ENCODE measurements at regions not wholly inside any gene's neighbourhood (a gene's known extent, or its start where the extent isn't known, plus 50 kb on each side); places are given as distances from the start of the nearest gene placed in this dataset.

GRCh38 chr7:130844811-130845580 is 111.0 kb upstream of the KLF14 start:
- DNase-seq (ENCODE audit: low read depth) = peak; percentile 91
- peak overlapping the region; percentile 34 for H3K4me3 ChIP-seq (ENCODE audit: control insufficient read depth, low read depth, low read length)
- no peak for TF ChIP-seq CTCF (conservative IDR thresholded peaks at IDR 0.05; ENCODE audit: control insufficient read depth, insufficient read depth, low read depth, low read length)

- DNase-seq (ENCODE audit: low read depth) = peak; percentile 95
- no peak for TF ChIP-seq CTCF (conservative IDR thresholded peaks at IDR 0.05; ENCODE audit: control insufficient read depth, insufficient read depth, low read depth, low read length)
- peak overlapping the region; percentile 34 for H3K4me3 ChIP-seq (ENCODE audit: control insufficient read depth, low read depth, low read length)
Measured at GRCh38 chr7:130845581-130846085, 111.6 kb upstream of the KLF14 start.

GRCh38 chr7:130849604-130850003 is 115.6 kb upstream of the KLF14 start:
- DNase-seq (ENCODE audit: low read depth) = peak; percentile 59
- no peak for TF ChIP-seq CTCF (conservative IDR thresholded peaks at IDR 0.05; ENCODE audit: control insufficient read depth, insufficient read depth, low read depth, low read length)
- no peak overlapping the region for H3K4me3 ChIP-seq (ENCODE audit: control insufficient read depth, low read depth, low read length)

- TF ChIP-seq CTCF (conservative IDR thresholded peaks at IDR 0.05; ENCODE audit: control insufficient read depth, insufficient read depth, low read depth, low read length) = no peak
- peak; percentile 63 for DNase-seq (ENCODE audit: low read depth)
Measured at GRCh38 chr7:130850956-130851355, 116.9 kb upstream of the KLF14 start.

GRCh38 chr7:130852867-130853266 is 118.9 kb upstream of the KLF14 start:
- TF ChIP-seq CTCF (conservative IDR thresholded peaks at IDR 0.05; ENCODE audit: control insufficient read depth, insufficient read depth, low read depth, low read length) = no peak
- no peak for DNase-seq (ENCODE audit: low read depth)
- no peak overlapping the region for H3K4me3 ChIP-seq (ENCODE audit: control insufficient read depth, low read depth, low read length)

More at GRCh38 chr7:130850956-130851355, 116.9 kb upstream of the KLF14 start:
- H3K4me3 ChIP-seq (ENCODE audit: control insufficient read depth, low read depth, low read length) = no peak overlapping the region

GRCh38 chr7:130853503-130854279 is 119.7 kb upstream of the KLF14 start:
- peak; percentile 84 for DNase-seq (ENCODE audit: low read depth)
- H3K4me3 ChIP-seq (ENCODE audit: control insufficient read depth, low read depth, low read length) = no peak overlapping the region
- peak; percentile 4 for TF ChIP-seq CTCF (conservative IDR thresholded peaks at IDR 0.05; ENCODE audit: control insufficient read depth, insufficient read depth, low read depth, low read length)

Data from fibroblast of mammary gland (primary cell).